ENCODE measurements at regions not wholly inside any gene's neighbourhood (a gene's known extent, or its start where the extent isn't known, plus 50 kb on each side); places are given as distances from the start of the nearest gene placed in this dataset.

DNA sequence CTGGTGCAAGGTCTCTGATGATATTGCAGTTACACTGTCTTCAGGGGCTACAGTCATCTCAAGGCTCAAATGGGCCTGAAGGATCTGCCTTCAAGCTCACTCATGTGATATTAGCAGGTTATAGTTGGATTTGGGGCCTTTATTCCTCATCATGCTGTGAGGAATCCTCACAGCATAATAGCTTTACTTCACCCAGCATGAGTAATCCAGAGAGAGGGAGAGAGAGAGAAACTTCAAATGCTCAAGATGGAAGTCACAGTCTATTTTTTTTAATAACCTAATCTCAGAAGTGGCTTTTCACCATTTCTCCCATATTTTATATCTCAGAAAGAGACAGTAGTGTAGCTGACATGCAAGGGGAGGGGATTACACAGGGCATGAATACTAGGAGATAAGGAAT, 658.7 kb downstream of the EPHA4 start:
- TF ChIP-seq, protein P1, sequence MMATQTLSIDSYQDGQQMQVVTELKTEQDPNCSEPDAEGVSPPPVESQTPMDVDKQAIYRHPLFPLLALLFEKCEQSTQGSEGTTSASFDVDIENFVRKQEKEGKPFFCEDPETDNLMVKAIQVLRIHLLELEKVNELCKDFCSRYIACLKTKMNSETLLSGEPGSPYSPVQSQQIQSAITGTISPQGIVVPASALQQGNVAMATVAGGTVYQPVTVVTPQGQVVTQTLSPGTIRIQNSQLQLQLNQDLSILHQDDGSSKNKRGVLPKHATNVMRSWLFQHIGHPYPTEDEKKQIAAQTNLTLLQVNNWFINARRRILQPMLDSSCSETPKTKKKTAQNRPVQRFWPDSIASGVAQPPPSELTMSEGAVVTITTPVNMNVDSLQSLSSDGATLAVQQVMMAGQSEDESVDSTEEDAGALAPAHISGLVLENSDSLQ (IDR thresholded peaks at IDR 0.05), result no peak
- no peak for TF ChIP-seq ELF4 (IDR thresholded peaks at IDR 0.05)
- no peak for TF ChIP-seq SP1 (IDR thresholded peaks at IDR 0.05)
- no peak for TF ChIP-seq ZNF384 (IDR thresholded peaks at IDR 0.05)
- no peak for TF ChIP-seq FOXM1 (IDR thresholded peaks at IDR 0.05; ENCODE audit: borderline replicate concordance)
- TF ChIP-seq L3MBTL2 (conservative IDR thresholded peaks at IDR 0.05), result no peak
- TF ChIP-seq LEF1 (IDR thresholded peaks at IDR 0.05; ENCODE audit: borderline replicate concordance), result no peak
- TF ChIP-seq ARNT (IDR thresholded peaks at IDR 0.05), result no peak

Measured in HEK293T (cell line).